DOHH2 (cell line): ENCODE measurements at regions not wholly inside any gene's neighbourhood (a gene's known extent, or its start where the extent isn't known, plus 50 kb on each side); places are given as distances from the start of the nearest gene placed in this dataset.

Experiments used
- H3F3A ChIP-seq: fragments of 200-600 bp; sonication (generic), shearing (Covaris generic); 2 replicates; pipeline ENCODE4 v1.6.0; 2016; ENCODE audit warnings: antibody characterized with exemption, mild to moderate bottlenecking; ENCODE audit not compliant: control insufficient read depth, insufficient read depth
- H3K27ac ChIP-seq: fragments of 200-600 bp; sonication (generic); 2 replicates; pipeline ENCODE4 v1.5.1; 2014; ENCODE audit warnings: low read depth, mild to moderate bottlenecking, low read length, moderate library complexity
- H3K27me3 ChIP-seq: fragments of 200-600 bp; sonication (generic); 2 replicates; pipeline ENCODE4 v1.6.1; 2014; ENCODE audit warnings: mild to moderate bottlenecking, low read length, mixed read lengths; ENCODE audit not compliant: control insufficient read depth
- H3K36me3 ChIP-seq: fragments of 200-600 bp; sonication (generic); 2 replicates; pipeline ENCODE4 v1.6.1; 2014; ENCODE audit warnings: mild to moderate bottlenecking, low read length, moderate library complexity, mixed read lengths; ENCODE audit not compliant: control insufficient read depth
- H3K4me1 ChIP-seq: fragments of 200-600 bp; sonication (generic); 2 replicates; pipeline ENCODE4 v1.6.1; 2014; ENCODE audit warnings: mild to moderate bottlenecking, low read length, mixed read lengths; ENCODE audit not compliant: control insufficient read depth
- H3K4me2 ChIP-seq: fragments of 200-600 bp; sonication (generic); 2 replicates; pipeline ENCODE4 v1.6.0; 2014; ENCODE audit warnings: mild to moderate bottlenecking, low read length, moderate library complexity
- H3K4me3 ChIP-seq: fragments of 200-600 bp; sonication (generic); 2 replicates; pipeline ENCODE4 v1.5.1; 2014; ENCODE audit warnings: mild to moderate bottlenecking, low read length, mixed read lengths
- H3K79me2 ChIP-seq: fragments of 200-600 bp; sonication (generic); 2 replicates; pipeline ENCODE4 v1.6.1; 2014; ENCODE audit warnings: mild to moderate bottlenecking, low read length, mixed read lengths; ENCODE audit not compliant: control insufficient read depth
- H3K9me2 ChIP-seq: fragments of 200-600 bp; sonication (generic); replicated peaks from 2 replicates; pipeline ENCODE4 v1.6.1; 2014; ENCODE audit warnings: mild to moderate bottlenecking, low read length, mixed read lengths; ENCODE audit not compliant: control insufficient read depth
- H3K9me3 ChIP-seq: fragments of 200-600 bp; sonication (generic); 2 replicates; pipeline ENCODE4 v1.6.1; 2014; ENCODE audit warnings: antibody characterized with exemption, low read length, mixed read lengths; ENCODE audit not compliant: control insufficient read depth, insufficient read depth
- H4K20me1 ChIP-seq: fragments of 200-600 bp; sonication (generic); 2 replicates; pipeline ENCODE4 v1.6.0; 2014; ENCODE audit warnings: low read depth, mild to moderate bottlenecking, antibody characterized with exemption, low read length, moderate library complexity; ENCODE audit not compliant: control insufficient read depth, insufficient read depth
- EZH2phosphoT487 ChIP-seq: fragments of 200-600 bp; sonication (generic); IDR thresholded peaks from 2 replicates; pipeline ENCODE4 v1.6.1; 2017; ENCODE audit warnings: borderline replicate concordance, mild to moderate bottlenecking, antibody characterized with exemption, low read length, moderate library complexity, mixed read lengths
- TF ChIP-seq, protein P1 (sequence below): fragments of 200-600 bp; sonication (generic); IDR thresholded peaks from one replicate; pipeline ENCODE4 v1.5.1; 2014; ENCODE audit warnings: antibody characterized with exemption, mild to moderate bottlenecking, low read depth, low read length; ENCODE audit not compliant: poor library complexity, severe bottlenecking

GRCh38 chr3:118332699-118333098 lies 701.9 kb downstream of the IGSF11 start:
- Histone ChIP-seq H3K9me2 (no peaks in the 10 kb centered on the region), H3K4me2 (no peak overlapping the region), H3K27me3 (no peaks in the 10 kb centered on the region), H3F3A (no peaks in the 10 kb centered on the region), H3K36me3 (no peaks in the 10 kb centered on the region), H3K4me3 (no peak overlapping the region), H3K9me3 (peaks cover 6% of the 10 kb centered on the region; the same call in 1 of the 2 replicates), H3K27ac (no peak overlapping the region), H3K4me1 (no peaks in the 10 kb centered on the region), H4K20me1 (no peaks in the 10 kb centered on the region), H3K79me2 (no peaks in the 10 kb centered on the region)
- TF ChIP-seq, protein P1, sequence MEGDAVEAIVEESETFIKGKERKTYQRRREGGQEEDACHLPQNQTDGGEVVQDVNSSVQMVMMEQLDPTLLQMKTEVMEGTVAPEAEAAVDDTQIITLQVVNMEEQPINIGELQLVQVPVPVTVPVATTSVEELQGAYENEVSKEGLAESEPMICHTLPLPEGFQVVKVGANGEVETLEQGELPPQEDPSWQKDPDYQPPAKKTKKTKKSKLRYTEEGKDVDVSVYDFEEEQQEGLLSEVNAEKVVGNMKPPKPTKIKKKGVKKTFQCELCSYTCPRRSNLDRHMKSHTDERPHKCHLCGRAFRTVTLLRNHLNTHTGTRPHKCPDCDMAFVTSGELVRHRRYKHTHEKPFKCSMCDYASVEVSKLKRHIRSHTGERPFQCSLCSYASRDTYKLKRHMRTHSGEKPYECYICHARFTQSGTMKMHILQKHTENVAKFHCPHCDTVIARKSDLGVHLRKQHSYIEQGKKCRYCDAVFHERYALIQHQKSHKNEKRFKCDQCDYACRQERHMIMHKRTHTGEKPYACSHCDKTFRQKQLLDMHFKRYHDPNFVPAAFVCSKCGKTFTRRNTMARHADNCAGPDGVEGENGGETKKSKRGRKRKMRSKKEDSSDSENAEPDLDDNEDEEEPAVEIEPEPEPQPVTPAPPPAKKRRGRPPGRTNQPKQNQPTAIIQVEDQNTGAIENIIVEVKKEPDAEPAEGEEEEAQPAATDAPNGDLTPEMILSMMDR: no peak
- no peak for TF ChIP-seq EZH2phosphoT487

DNA sequence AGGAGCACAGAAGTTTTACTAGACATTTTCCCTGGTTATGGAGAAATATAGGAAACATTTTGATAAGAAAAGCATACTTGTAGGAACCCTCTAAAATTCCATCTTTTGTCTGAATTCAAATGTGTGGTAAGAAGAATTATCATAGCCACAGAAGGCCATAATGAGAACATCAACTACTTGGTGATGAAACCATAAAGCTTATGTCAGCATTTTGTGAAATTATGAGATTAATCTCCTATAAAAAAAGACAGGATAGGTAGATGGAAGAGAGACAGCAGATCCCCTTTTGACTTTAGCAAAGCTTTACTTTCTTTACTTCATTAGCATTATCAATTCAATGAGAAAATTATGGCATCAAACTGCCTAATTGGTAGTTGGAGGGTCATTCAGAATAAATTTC lies 697.0 kb downstream of the IGSF11 start:
- no peak overlapping the region for H3K27ac ChIP-seq
- H3K4me1 ChIP-seq: no peaks in the 10 kb centered on the region
- no peaks in the 10 kb centered on the region for H3K9me2 ChIP-seq
- TF ChIP-seq, protein P1: no peak
- TF ChIP-seq EZH2phosphoT487: no peak
- H3K9me3 ChIP-seq: peaks cover 6% of the 10 kb centered on the region; the same call in 1 of the 2 replicates
- H4K20me1 ChIP-seq: no peaks in the 10 kb centered on the region
- H3K36me3 ChIP-seq: no peaks in the 10 kb centered on the region
- no peaks in the 10 kb centered on the region for H3F3A ChIP-seq
- no peak overlapping the region for H3K4me2 ChIP-seq
- no peak overlapping the region for H3K4me3 ChIP-seq
- H3K27me3 ChIP-seq: no peaks in the 10 kb centered on the region
- H3K79me2 ChIP-seq: no peaks in the 10 kb centered on the region

DNA sequence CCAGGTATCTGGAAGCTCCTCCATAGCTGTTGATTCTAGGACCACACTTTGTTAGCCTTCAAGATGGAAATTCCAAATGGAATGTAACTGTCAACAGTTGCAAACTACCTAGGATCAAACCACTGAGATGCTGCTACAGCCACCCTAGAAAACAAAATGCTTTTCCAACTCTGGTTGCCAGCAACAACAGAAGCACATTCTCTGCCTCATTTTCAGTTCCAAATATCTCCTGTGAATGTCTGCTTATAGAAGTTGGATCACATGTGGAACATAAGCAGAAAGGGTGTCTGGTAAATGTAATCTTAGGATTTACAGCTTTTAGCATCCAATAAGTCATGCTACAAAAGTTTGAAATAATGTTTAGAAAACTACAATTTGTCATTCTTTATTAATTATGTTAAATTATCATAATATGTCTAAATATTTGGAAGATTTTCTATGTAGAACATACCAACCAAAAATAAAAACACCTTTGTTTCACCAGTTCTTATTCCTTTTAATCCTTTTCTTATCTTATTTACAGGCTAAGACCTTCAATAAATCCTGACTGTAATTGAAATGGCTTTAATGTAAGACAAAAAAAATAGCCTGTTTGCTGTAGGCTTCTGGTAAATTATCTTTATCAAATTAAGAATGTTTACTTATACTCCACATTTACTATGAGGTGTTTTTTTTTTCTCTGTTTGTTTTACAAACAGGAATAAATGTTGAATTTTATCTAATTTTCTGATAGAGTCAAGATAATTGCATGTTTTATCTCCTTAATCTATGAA lies 687.1 kb downstream of the IGSF11 start:
- TF ChIP-seq, protein P1: no peak
- TF ChIP-seq EZH2phosphoT487: no peak
- Histone ChIP-seq H3K4me1 (no peaks in the 10 kb centered on the region), H3K79me2 (no peaks in the 10 kb centered on the region), H3K27me3 (no peaks in the 10 kb centered on the region), H3K36me3 (no peaks in the 10 kb centered on the region), H3K9me2 (no peaks in the 10 kb centered on the region), H3K4me2 (no peak overlapping the region), H3K9me3 (no peaks in the 10 kb centered on the region), H4K20me1 (no peaks in the 10 kb centered on the region), H3K27ac (no peak overlapping the region), H3F3A (no peaks in the 10 kb centered on the region), H3K4me3 (no peak overlapping the region)
